ENCODE measurements at regions not wholly inside any gene's neighbourhood (a gene's known extent, or its start where the extent isn't known, plus 50 kb on each side); places are given as distances from the start of the nearest gene placed in this dataset.

DNA sequence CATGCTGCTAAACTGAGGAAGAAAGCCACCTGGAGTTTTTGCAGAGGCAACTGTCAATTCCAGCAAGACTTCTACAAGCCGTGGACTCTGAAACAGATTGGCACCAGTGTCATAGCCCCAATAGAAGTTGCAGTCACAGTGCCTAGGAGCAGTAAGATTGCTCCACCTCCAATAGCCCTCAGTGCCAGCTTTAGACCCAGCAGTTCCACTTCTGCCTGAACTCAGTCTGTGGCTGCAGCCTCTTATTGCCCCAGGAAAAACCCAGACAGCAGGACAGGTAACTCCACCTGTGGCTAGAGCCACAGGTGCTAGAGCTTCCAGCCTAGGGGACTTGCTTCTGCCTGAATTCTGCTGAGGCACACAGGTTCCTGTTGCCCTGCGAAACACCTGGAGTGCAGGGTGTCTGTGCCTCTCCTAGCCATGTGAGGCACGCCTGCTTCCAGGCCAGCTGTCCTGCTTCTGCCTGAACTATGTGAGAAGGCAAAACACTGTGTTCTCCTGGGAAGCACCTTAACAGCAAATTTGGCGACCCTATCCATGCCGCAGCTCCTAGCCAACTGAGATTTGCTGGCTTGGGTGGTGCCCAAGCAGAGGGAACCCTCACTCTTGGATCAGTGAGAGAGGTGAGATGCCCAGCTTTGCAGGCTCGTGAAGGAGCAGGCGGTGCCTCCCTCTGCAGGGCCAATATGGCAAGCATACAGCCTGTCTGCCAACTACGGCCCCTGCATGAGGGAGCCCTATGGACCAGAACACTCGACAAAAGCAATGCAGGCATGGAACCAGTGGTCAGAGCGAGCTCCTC, 607.6 kb downstream of the PCDH17 start:
- Histone ChIP-seq H3K9ac (no peak overlapping the region), H3K27me3 (ENCODE audit: insufficient read depth, low read depth) (no peaks in the 10 kb centered on the region), H4K20me1 (ENCODE audit: insufficient read depth) (no peaks in the 10 kb centered on the region), H3K79me2 (ENCODE audit: insufficient read depth, low read depth) (no peaks in the 10 kb centered on the region), H3K4me3 (IDR thresholded peaks at IDR 0.05; ENCODE audit: insufficient read depth, low read depth, low read length) (no peak overlapping the region), H2AFZ (ENCODE audit: low read depth) (no peak overlapping the region), H3K27ac (no peak overlapping the region), H3K4me1 (ENCODE audit: low read depth, poor library complexity, severe bottlenecking) (no peaks in the 10 kb centered on the region), H3K36me3 (ENCODE audit: insufficient read depth) (no peaks in the 10 kb centered on the region), H3K4me2 (no peak overlapping the region)
- TF ChIP-seq CTCF (conservative IDR thresholded peaks at IDR 0.05; ENCODE audit: low read depth, low read length): no peak

- no peak overlapping the region for H2AFZ ChIP-seq (ENCODE audit: low read depth)
- no peaks in the 10 kb centered on the region for H4K20me1 ChIP-seq (ENCODE audit: insufficient read depth)
- H3K36me3 ChIP-seq (ENCODE audit: insufficient read depth): no peaks in the 10 kb centered on the region
- no peak overlapping the region for H3K4me3 ChIP-seq (IDR thresholded peaks at IDR 0.05; ENCODE audit: insufficient read depth, low read depth, low read length)
- no peaks in the 10 kb centered on the region for H3K79me2 ChIP-seq (ENCODE audit: insufficient read depth, low read depth)
- no peaks in the 10 kb centered on the region for H3K27me3 ChIP-seq (ENCODE audit: insufficient read depth, low read depth)
- H3K27ac ChIP-seq: no peak overlapping the region
- no peak overlapping the region for H3K4me2 ChIP-seq
- no peak overlapping the region for H3K9ac ChIP-seq
- no peak for TF ChIP-seq CTCF (conservative IDR thresholded peaks at IDR 0.05; ENCODE audit: low read depth, low read length)
- no peaks in the 10 kb centered on the region for H3K4me1 ChIP-seq (ENCODE audit: low read depth, poor library complexity, severe bottlenecking)
Observed at GRCh38 chr13:58239774-58240268, 608.3 kb downstream of the PCDH17 start.

DNA sequence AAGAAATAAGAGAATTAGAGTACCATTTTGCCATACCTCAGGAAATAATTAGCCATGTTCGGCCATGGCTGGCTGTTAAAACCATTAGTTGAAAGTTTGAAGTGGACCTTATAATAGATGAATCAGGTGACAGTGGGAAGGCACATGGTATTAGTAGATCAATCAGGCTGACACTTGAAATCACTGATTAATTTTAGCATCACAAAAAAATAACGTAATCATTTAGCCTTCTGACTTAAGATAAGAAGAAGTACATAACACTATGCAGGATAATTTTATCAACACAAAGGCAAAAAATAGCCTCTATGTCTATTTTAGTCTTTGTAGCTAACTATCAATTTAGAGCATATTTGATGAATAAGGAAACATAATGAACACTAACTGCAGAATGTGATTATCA, 615.5 kb downstream of the PCDH17 start:
- Histone ChIP-seq H3K4me1 (ENCODE audit: low read depth, poor library complexity, severe bottlenecking) (no peaks in the 10 kb centered on the region), H2AFZ (ENCODE audit: low read depth) (no peak overlapping the region), H3K27ac (no peak overlapping the region), H3K27me3 (ENCODE audit: insufficient read depth, low read depth) (no peaks in the 10 kb centered on the region), H3K4me3 (IDR thresholded peaks at IDR 0.05; ENCODE audit: insufficient read depth, low read depth, low read length) (no peak overlapping the region), H3K79me2 (ENCODE audit: insufficient read depth, low read depth) (no peaks in the 10 kb centered on the region), H3K4me2 (no peak overlapping the region), H3K36me3 (ENCODE audit: insufficient read depth) (no peaks in the 10 kb centered on the region), H3K9ac (no peak overlapping the region), H4K20me1 (ENCODE audit: insufficient read depth) (no peaks in the 10 kb centered on the region)
- TF ChIP-seq CTCF (conservative IDR thresholded peaks at IDR 0.05; ENCODE audit: low read depth, low read length): no peak

DNA sequence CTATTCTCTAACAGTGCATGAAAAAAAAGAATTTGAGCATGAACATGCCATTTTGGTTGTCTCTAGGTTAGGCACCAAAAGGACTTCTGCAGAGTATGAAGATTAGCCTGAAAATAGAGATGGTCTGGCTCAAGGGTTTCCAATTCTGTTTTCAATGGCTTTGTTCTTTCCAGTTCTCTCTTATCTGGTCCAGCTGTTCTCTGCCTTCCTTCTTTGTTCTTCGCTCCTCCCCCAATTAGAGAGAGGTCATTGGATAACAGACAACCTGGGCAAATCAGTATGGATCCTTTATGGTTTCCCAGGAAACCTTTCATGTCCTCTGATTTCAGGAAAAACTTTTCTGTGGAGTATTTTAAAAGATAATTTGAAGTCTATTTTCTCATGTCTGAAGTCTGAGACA, 623.4 kb downstream of the PCDH17 start:
- no peak overlapping the region for H3K9ac ChIP-seq
- no peak for TF ChIP-seq CTCF (conservative IDR thresholded peaks at IDR 0.05; ENCODE audit: low read depth, low read length)

More for the DNA sequence above, 623.4 kb downstream of the PCDH17 start:
- H3K4me2 ChIP-seq: no peak overlapping the region
- no peaks in the 10 kb centered on the region for H3K36me3 ChIP-seq (ENCODE audit: insufficient read depth)
- H3K4me3 ChIP-seq (IDR thresholded peaks at IDR 0.05; ENCODE audit: insufficient read depth, low read depth, low read length): no peak overlapping the region
- H3K79me2 ChIP-seq (ENCODE audit: insufficient read depth, low read depth): no peaks in the 10 kb centered on the region
- H4K20me1 ChIP-seq (ENCODE audit: insufficient read depth): no peaks in the 10 kb centered on the region
- H3K27ac ChIP-seq: no peak overlapping the region
- no peak overlapping the region for H2AFZ ChIP-seq (ENCODE audit: low read depth)
- no peaks in the 10 kb centered on the region for H3K4me1 ChIP-seq (ENCODE audit: low read depth, poor library complexity, severe bottlenecking)
- H3K27me3 ChIP-seq (ENCODE audit: insufficient read depth, low read depth): no peaks in the 10 kb centered on the region
